Endothelial cell of umbilical vein (primary cell): ENCODE measurements at regions not wholly inside any gene's neighbourhood (a gene's known extent, or its start where the extent isn't known, plus 50 kb on each side); places are given as distances from the start of the nearest gene placed in this dataset.

ENCODE experiments used
- BruUV-seq: library from RNA; stranded (reverse); fragments of 400-500 nt; replicated peaks from 2 replicates; lab custom pipeline; 2021; lab: Mats Ljungman, UMichigan
- CTCF ChIA-PET: fragments of 300-600, 350-600 bp; sonication (Branson Sonifier 250); formaldehyde crosslinking; loops from one replicate; lab custom pipeline; 2021; ENCODE audit warnings: antibody characterized with exemption, inconsistent platforms; lab: Charles Lee
- POLR2A ChIA-PET: fragments of 300-600, 350-600 bp; sonication (Branson Sonifier 250); formaldehyde crosslinking; loops from one replicate; lab custom pipeline; 2021; ENCODE audit warnings: antibody characterized with exemption, inconsistent platforms; lab: Charles Lee
- DNase-seq: peaks from one replicate; pipeline ENCODE4 v3.0.0-alpha.2; 2011; ENCODE audit warnings: low read depth, low spot score
- FAIRE-seq: peaks from 2 replicates; lab custom pipeline; 2011; peaks lifted over from hg19 to GRCh38; lab: Jason Lieb, UNC
- H2AFZ ChIP-seq: 2 replicates; pipeline ENCODE4 v1.6.0; 2012; ENCODE audit warnings: low read depth, low read length, control low read depth, inconsistent platforms
- H3K27ac ChIP-seq: 2 replicates; pipeline ENCODE4 v1.5.1; 2011; ENCODE audit warnings: low read depth, mild to moderate bottlenecking, control low read depth, low read length, moderate library complexity; ENCODE audit not compliant: insufficient read depth
- H3K27me3 ChIP-seq, 2 experiments: 2 replicates each; pipeline versions ENCODE4 v1.6.0 to v1.6.1; 2011; ENCODE audit warnings: low read length in 2 of 2, mixed read lengths in 1 of 2; ENCODE audit not compliant: control insufficient read depth in 2 of 2, insufficient read depth in 2 of 2
- H3K36me3 ChIP-seq, 2 experiments: 2 replicates in 1 of 2; 3 replicates in 1 of 2; pipeline ENCODE4 v1.5.1; 2011; ENCODE audit warnings: low read length in 2 of 2, mild to moderate bottlenecking in 1 of 2, moderate library complexity in 1 of 2; ENCODE audit not compliant: control insufficient read depth in 2 of 2, insufficient read depth in 2 of 2; ENCODE audit errors: extremely low read depth in 1 of 2
- H3K4me1 ChIP-seq: 3 replicates; pipeline ENCODE4 v1.5.1; 2011; ENCODE audit warnings: mild to moderate bottlenecking, low read length; ENCODE audit not compliant: control insufficient read depth, insufficient read depth; ENCODE audit errors: extremely low read depth
- H3K4me2 ChIP-seq: 2 replicates; pipeline ENCODE4 v1.6.1; 2011; ENCODE audit warnings: low read length, control low read depth, mixed read lengths; ENCODE audit not compliant: insufficient read depth
- H3K4me3 ChIP-seq, 3 experiments: fragments of 200-600 bp in 1 of 3; sonication (generic), shearing (Covaris generic) in 1 of 3; replicated peaks in 1 of 3; 2 replicates each; pipeline ENCODE4 v1.5.1; 2011 to 2016; ENCODE audit warnings: control low read depth in 3 of 3, low read length in 3 of 3, mild to moderate bottlenecking in 2 of 3, inconsistent platforms in 1 of 3, low read depth in 1 of 3, moderate library complexity in 1 of 3; ENCODE audit not compliant: insufficient read depth in 1 of 3
- H3K79me2 ChIP-seq: 2 replicates; pipeline ENCODE4 v1.6.0; 2012; ENCODE audit warnings: low read length, inconsistent platforms; ENCODE audit not compliant: control insufficient read depth, insufficient read depth
- H3K9ac ChIP-seq: replicated peaks from 2 replicates; pipeline ENCODE3; 2011; ENCODE audit warnings: low read length, control low read depth; ENCODE audit not compliant: insufficient read depth; ENCODE audit errors: extremely low read depth
- H3K9me1 ChIP-seq: replicated peaks from 3 replicates; pipeline ENCODE4 v1.6.0; 2011; ENCODE audit warnings: mild to moderate bottlenecking, low read length; ENCODE audit not compliant: control insufficient read depth, insufficient read depth; ENCODE audit errors: extremely low read depth
- H3K9me3 ChIP-seq: replicated peaks from 2 replicates; pipeline ENCODE4 v1.5.1; 2012; ENCODE audit warnings: low read length, inconsistent platforms; ENCODE audit not compliant: control insufficient read depth, insufficient read depth
- H4K20me1 ChIP-seq: replicated peaks from 2 replicates; pipeline ENCODE3; 2011; ENCODE audit warnings: mild to moderate bottlenecking, low read length; ENCODE audit not compliant: control insufficient read depth, insufficient read depth; ENCODE audit errors: extremely low read depth
- EZH2 ChIP-seq: IDR thresholded peaks from 2 replicates; pipeline ENCODE4 v1.6.1; 2012; ENCODE audit warnings: borderline replicate concordance, low read depth, mild to moderate bottlenecking, moderate library complexity, low read length, inconsistent platforms; ENCODE audit not compliant: severe bottlenecking
- FOS ChIP-seq: IDR thresholded peaks from 2 replicates; pipeline ENCODE4 v1.6.1; 2011; ENCODE audit warnings: mild to moderate bottlenecking, low read length, moderate library complexity, borderline replicate concordance; ENCODE audit not compliant: insufficient read depth
- GATA2 ChIP-seq: IDR thresholded peaks from 2 replicates; pipeline ENCODE4 v1.7.0; 2011; ENCODE audit warnings: low read depth, mild to moderate bottlenecking, moderate library complexity, mixed read lengths, low read length; ENCODE audit not compliant: insufficient read length, insufficient read depth
- MAX ChIP-seq: IDR thresholded peaks from 2 replicates; pipeline ENCODE4 v1.6.1; 2011; ENCODE audit not compliant: insufficient read depth, insufficient read length
- POLR2A ChIP-seq: IDR thresholded peaks from 2 replicates; pipeline ENCODE4 v1.6.1; 2012; ENCODE audit warnings: low read depth, mild to moderate bottlenecking, control low read depth, low read length
- POLR2AphosphoS5 ChIP-seq: IDR thresholded peaks from 2 replicates; pipeline ENCODE4 v1.6.1; 2012; ENCODE audit warnings: low read depth, mild to moderate bottlenecking, control low read depth, low read length, moderate library complexity; ENCODE audit not compliant: insufficient read depth
- dilution Hi-C: fragments of 300-500 bp; cut with MboI; formaldehyde crosslinking; loops from one replicate; pipeline ENCODE4 v1.15.0; 2019; ENCODE audit warnings: low sequenced_read_pairs; ENCODE audit not compliant: extremely low pct_ligation_motif_present
- intact Hi-C: fragments of 100-400 bp; cut with micrococcal nuclease; formaldehyde crosslinking; loops from one replicate; pipeline ENCODE4 v1.10.0; 2022

GRCh38 chr15:37880835-37881153 is 53.6 kb upstream of the TMCO5A start:
- TF ChIP-seq GATA2 (no peak), FOS (no peak), POLR2A (no peak), EZH2 (no peak), POLR2AphosphoS5 (no peak)
- dilution Hi-C loops (no loop called here), intact Hi-C loops (loop anchor here (1.0 to 10.0 kb wide), 7 partner anchors 116 to 1378 kb away; partner anchors contain the start of gene CDIN1)
- no peaks in the 10 kb centered on the region for H3K9me1 ChIP-seq
- H2AFZ ChIP-seq, result no peak overlapping the region
- no peak overlapping the region for H3K27ac ChIP-seq
- peaks cover 5% of the 10 kb centered on the region for H3K4me1 ChIP-seq
- no peaks in the 10 kb centered on the region for H3K9me3 ChIP-seq
- FAIRE-seq (no peak), DNase-seq (no peak)
- CTCF ChIA-PET, result interaction anchor here (0.7 to 5.1 kb wide), 17 partner anchors 10 to 1379 kb away, joined by 3 to 93 read pairs (median 4); no protein-coding TSS in a partner anchor
- peaks cover 20 to 67% of the 10 kb centered on the region in 2 experiments for H3K27me3 ChIP-seq
- no peaks in the 10 kb centered on the region for H3K36me3 ChIP-seq
- no TSS peak for BruUV-seq
- POLR2A ChIA-PET, result no interaction called here
- no peaks in the 10 kb centered on the region for H3K79me2 ChIP-seq
- no peak overlapping the region for H3K4me3 ChIP-seq
- no peaks in the 10 kb centered on the region for H4K20me1 ChIP-seq
- no peak overlapping the region for H3K9ac ChIP-seq
- no peak overlapping the region for H3K4me2 ChIP-seq

GRCh38 chr15:37881237-37882013 is 53.0 kb upstream of the TMCO5A start:
- no peak for DNase-seq

More at GRCh38 chr15:37881237-37882013, 53.0 kb upstream of the TMCO5A start:
- ChIA-PET POLR2A (no interaction called here), CTCF (interaction anchor here (1.0 to 5.1 kb wide), 16 partner anchors 10 to 1380 kb away, joined by 3 to 93 read pairs (median 5); no protein-coding TSS in a partner anchor)
- Histone ChIP-seq H3K36me3 (no peaks in the 10 kb centered on the region), H3K4me1 (peaks cover 7% of the 10 kb centered on the region), H3K27ac (no peak overlapping the region), H4K20me1 (no peaks in the 10 kb centered on the region), H3K4me3 (no peak overlapping the region), H3K4me2 (no peak overlapping the region), H2AFZ (no peak overlapping the region), H3K79me2 (no peaks in the 10 kb centered on the region), H3K9me3 (no peaks in the 10 kb centered on the region), H3K9me1 (no peaks in the 10 kb centered on the region), H3K9ac (no peak overlapping the region), H3K27me3 (peaks cover 17 to 61% of the 10 kb centered on the region in 2 experiments)
- TF ChIP-seq FOS, result no peak
- no peak for TF ChIP-seq MAX
- dilution Hi-C loops, result no loop called here
- FAIRE-seq, result no peak
- intact Hi-C loops, result loop anchor here (2.0 to 10.0 kb wide), 5 partner anchors 199 to 1379 kb away; partner anchors contain the start of gene CDIN1
- BruUV-seq, result no TSS peak
